NCI-H82 (cell line): ENCODE measurements at regions not wholly inside any gene's neighbourhood (a gene's known extent, or its start where the extent isn't known, plus 50 kb on each side); places are given as distances from the start of the nearest gene placed in this dataset.
A peak's percentile ranks its signal among the peaks of the same experiment; 100 is the strongest.
"Not testable (repeated sequence)": the region's sequence is repeated elsewhere in the genome, so short reads cannot be mapped to it uniquely, and the experiment has no call there.

Experiments used
- DNase-seq: peaks from one replicate; lab custom pipeline; 2025; lab: John Stamatoyannopoulos, UW

DNA sequence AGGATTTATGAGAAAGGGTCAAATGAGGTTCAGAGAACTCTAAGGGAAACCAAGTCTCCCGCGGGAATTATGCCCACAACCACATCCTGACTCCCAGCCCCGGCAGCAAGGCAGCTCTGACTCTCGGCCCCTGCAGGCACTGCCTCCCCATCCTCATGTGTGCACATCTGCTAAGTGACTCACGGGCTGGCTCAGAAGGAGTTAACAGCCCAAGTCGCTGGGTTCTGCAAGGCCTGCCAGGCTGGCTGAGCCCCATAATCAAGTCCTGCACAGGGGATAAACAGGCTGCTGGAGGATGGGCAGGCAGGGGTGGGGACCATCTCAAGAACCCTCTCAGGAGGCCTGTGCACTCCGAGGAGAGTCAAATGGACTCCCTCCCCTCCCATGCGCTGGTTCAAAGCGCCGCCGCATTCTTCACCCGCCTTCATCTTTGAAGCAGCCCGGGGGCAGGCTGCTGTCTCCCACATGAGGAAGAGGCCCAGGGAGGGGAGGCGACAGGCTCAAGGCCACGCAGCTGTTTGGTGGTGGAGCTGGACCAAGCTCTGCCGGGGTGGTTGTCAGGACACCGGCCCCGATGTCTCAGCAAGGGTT lies 344.3 kb downstream of the MATN1 start:
- DNase-seq, result peak; percentile 19

DNA sequence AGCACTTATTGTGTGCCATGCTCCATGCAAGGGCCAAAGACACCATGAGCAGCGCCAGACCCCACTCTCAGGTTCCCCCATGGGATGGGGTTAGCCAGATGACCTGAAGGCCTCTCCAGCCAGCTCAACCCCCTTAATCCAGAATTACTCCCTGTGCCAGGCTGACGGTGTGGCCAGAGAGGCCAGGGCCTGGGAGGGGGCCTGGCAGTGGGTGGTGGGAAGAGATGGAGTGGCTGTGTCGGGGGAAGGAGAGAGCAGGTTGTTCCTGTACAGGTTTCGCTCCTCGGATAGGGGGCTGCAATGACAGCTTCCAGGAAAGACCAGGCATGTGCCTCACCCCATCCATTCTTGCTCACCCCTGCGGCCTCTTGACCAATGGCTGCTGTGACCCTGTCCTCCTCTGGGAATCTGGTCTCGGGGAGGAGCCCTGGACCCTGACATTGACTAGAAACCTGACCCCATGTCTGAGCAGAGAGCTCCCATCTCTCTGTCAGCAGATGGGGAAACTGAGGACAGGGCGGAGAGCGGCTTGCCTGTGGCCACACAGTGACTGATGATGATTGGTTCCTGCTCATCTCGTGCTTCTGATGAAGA lies 345.3 kb downstream of the MATN1 start:
- no peak for DNase-seq

DNA sequence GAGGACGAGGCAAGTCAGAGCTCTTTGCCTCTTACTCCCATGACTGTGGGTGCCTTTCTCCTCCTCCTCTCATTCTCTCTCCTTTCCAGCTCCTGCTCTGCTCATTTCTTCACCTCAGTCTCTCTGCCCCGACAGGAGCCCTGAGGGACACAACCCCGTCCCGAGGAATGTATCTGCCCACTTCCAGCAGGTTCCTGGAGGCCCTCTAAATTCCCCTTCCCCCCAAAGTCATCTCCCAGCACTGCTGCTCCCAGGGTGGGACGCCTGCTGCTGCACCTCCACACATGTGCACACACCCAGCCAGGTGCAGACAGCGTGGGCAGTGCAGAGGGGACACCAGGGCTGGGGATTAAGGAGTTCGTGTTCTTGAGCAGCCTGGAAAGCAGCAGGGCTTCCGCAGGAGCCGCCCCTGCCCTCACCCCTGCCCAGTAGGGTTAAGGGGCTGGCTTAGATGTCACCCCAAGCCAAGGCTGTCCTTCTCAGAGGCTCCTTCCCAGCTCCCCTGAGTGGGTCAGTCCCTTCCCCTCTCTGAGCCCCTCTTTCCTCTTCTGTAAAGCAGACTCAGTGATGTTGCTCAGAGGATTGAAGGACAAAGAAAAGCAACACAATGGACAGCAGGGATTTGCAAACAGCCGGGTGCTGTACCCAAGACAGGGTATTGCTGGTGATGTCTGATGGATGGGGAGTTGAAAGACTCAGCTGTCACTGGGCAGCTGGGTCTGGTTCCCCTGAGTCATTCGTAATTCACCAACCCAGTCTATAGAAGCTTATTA lies 346.0 kb downstream of the MATN1 start:
- DNase-seq, result peak; percentile 25

DNA sequence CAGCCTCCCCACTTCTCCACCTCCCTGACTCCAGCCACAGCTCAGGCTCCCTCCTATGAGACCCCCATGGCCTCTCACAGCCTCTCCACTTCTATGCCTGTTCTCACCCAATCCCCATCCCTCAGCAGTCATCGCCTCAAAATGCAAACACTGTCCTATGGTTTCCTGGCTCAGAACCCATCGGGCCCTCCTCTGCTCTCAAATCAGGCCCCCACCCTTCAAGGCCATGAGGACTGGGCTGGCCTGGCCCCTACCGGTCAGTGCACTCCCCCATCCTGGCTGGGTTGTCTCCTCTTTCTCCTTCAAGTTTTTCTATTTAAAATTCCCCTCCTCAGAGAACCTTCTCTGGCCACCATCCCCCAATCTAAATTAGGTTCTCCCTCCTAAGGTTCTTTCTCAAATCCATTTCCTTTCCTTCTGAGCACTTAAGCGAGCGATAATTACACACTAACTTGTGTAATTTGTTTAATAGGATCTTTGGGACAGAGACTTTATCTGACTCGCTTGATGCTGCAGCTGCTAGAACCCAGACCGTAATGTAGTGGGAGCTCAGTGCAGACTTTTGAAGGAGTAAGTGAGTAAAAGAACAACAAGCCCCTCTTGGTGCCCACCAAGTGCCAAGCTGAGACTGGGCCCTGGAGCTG lies 347.2 kb downstream of the MATN1 start:
- DNase-seq, result peak; percentile 51

DNA sequence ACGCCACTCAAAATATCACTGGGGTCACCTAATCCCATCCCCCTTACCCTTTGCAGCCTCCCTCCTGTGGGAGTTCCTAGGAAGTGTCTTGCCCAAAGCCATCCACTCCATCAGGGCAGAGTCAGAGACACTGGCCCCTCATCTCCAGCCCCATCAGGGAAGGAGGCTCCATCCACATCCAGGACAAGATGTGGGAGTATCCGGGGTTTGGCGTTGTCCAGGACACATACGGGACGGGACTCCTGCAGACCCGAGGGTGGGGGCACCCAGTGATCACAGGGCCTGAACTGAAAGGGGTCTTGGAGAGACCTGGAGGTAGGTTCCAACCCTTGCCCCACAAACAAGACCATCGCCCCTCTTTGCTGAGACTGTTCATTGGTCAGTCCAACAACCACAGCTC lies 348.2 kb downstream of the MATN1 start:
- DNase-seq, result no peak

DNA sequence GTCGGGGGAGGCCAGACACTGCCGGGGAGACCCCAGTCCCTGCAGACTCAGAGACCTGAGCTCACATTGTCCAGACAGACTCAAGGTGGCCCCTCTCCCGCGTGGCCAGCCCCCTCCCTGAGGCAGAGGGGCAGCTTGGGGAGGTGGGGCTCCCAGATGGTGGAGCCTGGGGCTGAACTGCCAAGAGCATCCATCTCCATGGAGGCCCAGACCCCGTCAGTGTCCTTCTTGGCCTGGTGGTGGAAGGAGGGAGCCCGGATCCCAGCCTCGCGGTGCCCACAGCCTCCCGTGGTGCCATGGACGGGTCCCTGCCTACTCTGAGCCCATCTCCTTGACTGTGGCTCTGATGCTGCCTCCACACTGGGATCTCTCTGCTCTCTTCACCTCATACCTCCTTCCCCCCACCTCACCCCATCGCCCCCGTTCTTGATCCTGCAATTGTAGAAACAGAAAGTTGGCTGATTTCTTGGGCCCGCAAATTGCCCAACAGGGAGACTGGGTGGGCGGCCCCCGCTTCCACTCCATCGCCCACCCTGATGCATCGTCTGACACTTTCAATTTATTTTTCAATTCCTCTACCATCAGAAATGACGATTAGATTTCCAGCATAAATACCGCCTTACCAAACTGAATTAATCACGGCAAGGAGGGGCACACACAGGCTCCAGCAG lies 348.9 kb downstream of the MATN1 start:
- no peak for DNase-seq

DNA sequence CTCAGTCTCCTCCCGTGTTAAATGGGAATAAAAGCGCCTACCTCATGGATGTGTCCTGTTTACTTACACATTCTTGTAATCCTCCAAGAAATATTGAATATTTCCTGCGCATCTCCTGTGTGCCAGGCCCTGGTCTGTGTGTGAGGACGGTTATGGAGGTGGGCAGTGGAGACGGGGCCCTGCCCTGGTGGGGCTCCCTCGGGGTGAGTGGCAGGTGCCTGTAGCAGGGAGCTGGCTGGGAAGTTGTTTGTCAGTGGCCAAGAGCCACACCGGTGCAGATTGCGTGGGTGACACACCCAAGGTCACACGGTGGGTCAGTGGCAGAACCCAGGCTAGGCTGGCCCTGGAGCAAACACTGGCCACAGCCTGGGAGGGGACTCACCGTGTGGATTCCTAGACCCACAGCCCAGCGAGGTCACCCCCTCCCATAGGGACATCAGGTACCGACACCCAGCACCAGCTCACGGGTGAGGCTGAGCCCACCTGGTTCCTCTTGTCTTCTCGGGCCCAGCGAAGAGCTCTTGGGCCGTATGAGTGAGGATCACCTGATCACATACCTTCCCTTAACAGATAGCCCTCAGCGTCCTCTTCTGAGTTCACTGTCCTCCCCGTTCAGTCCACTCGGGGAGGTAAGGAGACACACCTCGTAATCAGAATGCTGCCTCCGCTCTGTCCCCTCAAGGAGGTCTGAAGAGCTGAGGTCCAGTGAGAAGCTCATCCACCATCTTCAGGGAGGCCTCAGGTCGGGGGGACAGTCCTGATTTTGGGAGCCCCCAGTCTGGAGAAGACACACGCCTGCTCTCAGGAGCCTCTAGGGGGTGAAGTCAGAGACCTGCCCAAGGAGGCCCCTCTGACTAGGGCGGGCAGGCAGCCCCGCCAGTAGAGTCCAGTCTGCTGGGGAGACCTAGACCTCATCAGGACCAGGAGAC lies 349.6 kb downstream of the MATN1 start:
- DNase-seq, result no peak

DNA sequence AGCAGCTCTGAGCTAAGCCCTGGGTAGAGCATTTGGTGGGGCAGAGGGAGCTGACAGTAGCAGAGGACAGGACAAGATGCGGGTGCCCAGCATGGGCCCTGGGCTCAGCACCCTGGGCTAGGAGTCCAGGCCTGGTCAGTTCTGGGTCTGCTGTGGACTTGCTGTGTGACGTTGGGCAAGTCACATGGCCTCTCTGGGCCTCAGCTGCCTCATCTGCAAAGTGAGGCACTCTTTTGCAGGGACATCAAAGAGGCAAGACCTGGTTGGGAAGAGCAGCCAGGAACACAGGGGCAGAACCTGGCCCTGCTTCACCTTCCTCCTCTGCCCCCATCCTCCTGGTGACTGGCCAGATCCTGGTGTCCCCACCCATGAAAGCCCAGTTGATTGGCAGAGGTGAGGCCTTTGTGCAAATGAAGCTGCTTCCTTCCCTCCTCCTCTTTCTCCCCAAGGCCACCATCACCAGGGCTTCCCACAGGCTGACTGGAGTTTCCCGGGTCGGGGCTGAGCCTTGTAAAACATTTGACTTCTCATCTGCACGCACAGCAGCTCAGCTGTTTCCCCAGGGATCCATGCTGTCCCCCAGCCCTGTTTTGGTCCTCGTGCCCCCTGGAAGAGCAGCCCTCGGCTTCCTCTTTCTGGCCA lies 350.5 kb downstream of the MATN1 start:
- peak; percentile 47 for DNase-seq

DNA sequence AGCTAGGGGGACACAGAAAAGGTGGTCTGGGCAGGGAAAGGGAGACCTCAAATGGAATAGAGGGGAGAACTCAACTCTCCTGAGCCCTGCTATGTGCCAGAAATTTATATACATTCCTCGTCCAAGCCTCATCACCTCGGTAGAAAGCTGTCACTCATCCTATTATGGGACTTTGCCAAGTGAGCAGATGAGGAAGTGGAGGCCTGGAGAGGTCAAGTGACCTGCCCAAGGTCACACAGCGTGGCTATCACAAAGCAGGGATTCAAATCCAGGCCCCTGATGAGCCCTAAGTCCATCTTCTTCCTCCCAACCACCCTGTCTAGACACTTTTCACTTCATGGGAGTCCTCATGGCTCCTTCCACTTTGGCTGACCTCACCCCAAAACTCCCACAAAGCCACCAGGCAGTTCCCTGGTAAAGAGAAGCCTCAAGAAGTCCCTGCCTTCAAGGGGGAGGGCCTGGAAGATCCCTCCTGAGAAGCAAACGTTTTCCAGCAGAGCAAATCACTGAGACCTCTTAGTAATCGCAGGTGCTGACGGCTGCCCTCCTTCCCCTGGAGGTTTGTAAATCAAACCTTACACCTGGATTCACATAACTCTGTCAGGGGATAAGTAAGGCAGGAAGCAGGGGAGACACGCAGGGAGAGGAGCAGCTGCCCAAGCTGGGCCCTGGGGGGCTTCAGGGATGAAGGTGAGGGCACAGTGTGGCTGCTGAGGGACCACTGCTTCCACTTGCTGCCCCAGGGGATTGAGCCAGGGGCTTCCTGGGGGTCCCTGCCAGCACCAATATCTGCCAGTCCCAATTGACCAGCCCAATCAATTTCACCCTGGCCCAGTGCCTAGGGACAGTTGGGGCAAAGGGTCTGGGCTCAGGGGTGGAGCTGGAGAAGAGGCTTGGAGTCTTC lies 351.2 kb downstream of the MATN1 start:
- no peak for DNase-seq

DNA sequence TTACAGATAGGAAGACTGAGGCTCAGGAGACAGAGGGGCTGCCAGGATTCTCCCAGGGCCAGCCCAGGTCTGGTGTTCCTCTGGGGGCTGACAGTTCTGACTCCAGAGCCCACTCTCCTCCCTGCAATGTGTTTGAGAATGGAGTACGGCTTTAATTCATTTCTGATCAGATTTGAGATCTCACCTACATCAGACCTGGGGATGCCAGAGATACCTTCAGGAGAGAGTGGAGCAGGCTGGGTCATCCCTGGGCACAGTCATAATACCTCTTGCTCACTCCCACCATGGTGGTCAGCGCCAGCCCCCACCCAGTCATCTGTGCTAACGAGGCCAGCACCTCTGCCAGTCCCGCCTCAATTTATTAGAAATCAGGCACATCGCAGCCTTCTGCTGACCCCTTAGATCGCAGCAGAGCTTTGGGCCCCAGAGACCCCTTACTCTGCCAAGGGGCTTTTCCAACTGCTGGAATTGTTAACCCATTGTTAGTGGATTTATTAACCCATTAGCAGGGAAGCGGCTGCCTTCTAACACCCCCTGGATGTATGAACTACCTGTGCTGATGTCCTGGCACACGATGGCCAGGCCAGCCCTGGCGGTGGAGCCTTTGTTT lies 352.1 kb downstream of the MATN1 start:
- no peak for DNase-seq

DNA sequence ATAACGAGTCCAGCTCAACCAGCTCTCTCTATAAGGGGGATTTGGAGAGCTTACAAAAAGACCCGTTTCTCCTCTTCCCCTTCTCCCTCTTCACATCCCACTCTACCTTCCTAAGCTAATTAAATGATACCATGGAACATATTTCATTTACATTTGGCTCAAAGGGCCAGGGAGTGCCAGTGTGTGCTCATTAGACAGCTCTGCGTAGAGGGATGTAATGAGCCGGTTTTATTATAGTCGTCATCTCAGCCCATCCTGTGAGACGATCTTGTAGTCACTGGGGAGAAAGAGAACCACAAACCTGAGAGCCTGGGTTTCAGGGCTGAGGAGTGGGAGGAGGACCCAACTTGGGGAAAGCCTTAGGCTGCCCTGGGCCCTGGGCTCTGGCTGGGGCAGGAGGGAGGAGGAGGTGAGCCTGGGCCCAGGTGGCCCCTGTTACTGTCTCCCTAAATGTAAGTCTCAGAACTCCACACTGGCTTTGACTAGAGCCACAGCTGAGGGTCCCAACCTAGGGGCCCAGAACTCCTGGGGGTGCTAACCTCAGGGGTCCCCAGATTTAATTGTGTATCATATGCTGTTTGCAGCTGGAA lies 354.6 kb downstream of the MATN1 start:
- no peak for DNase-seq

DNA sequence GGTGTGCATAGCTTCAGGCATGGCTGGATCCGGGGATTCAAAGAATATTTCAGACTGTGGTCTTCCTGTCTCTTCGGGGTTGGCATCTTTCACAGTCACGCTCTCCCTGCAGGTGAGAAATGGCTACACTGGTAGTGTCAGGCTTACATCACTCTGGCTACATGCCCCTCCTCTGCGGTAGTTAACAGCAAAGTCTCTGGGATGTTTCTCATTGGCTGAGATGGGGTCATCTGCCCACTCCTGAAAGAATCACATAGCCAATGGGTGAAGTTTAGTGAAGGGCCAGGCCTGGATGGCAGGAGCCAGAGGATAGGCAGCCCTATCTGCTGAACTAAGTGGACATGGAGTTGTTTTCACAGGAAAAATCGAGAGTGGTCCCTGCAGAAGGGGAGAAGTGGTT lies 356.5 kb downstream of the MATN1 start:
- DNase-seq, result peak; percentile 34

DNA sequence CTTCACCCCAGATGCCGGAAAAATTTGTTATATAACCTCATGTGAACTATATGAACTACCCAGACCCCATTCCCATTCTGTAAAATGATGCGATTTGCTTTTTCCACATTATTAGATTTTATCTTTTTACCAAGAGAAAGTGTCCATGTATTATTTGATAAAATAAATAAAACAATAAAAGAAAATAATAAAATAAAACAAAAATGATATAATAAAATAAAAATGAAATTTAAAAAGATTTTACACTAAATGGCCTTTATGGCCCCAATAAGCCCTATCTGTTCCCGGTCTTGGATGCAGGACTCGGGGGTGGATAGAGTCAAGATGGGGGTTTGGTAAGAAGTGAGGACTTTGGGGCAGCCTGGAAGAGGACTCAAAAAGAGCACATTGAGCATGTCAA lies 357.2 kb downstream of the MATN1 start:
- no peak for DNase-seq

DNA sequence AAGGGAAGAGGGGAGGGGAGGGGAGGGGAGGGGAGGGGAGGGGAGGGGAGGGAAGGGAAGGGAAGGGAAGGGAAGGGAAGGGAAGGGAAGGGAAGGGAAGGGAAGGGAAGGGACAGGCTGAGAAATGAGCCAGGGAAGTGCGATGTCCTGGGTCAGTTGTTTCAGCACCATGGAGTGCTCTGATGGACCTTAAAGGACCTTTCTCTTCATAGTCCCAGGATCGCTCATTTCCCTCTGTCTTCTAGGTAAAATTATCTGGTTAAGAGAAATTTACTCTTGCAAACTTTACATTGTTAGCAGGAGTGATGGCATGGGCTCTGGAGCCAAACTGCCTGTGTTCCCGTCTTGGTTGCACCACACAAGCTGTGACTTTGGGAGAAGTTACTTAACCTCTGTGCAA lies 357.8 kb downstream of the MATN1 start:
- no peak for DNase-seq

DNA sequence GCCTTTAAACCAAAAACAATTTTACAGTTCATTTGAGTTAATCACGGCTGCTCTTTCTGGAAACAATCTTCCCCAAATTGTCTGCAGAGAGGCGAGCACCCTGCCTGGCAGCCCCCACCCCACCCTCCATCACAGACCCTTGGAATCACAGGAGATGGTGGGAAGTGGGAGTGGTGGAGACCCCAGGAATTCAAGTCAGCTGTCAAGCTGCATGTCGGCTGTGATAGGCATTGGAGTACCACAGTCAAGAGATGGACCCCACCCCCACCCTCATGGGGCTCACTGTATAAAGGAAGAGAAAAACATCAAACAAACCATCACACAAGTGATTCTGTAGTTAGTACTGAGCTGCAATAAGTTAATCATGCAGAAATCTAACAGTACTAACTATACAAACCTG lies 360.4 kb downstream of the MATN1 start:
- no peak for DNase-seq

DNA sequence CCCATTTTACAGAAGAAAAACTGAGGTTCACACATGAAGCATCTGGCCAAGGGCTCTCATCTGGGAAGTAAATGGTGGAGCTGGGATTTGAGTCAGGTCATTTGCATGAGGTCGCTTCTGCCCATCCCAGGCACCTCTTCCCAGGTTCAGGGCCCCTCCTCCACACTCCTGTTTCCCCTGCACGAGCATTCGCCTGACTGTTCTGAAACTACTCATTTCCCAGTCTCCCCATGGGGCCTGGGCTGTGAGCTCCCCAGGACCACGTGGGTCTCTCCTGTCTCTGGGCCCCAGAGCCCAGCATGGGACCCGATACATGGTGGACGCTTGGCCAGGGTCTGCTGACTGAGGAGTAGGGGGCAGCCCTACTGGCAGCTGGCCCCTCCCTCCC lies 360.8 kb downstream of the MATN1 start:
- no peak for DNase-seq

DNA sequence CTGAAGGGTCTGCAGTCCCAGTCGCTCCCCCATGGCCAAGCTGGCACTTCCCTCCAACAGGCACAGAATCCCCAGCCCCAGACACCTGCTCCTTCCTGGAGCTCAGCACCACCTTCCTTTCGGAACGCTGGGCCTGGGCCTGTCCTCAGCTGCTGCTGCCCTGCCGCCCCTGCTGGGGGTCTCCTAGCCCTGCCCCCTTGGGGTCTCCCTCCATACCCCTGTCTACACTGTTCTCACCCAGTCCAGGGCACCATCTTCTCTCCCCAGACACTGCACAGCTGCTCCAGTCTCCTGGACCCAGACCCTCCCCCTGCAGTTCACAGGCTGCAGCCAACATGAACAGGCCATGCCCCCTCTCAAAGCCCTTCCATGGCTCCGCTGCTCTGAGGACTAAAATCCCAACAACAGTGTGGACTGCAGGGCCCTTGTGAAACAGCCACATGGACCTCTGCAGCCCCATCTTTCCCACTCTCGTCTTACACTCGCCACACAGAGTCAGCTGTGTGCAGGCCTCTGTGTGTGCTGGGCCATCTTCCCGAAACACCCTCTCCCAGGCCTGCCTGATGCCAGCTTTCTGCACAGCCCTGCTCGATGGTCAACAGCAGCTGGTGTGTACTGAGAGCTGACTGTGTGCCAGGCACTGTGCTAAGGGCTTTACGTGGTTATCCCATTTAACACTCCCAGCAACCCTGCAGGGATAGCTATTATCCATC lies 361.3 kb downstream of the MATN1 start:
- not testable (repeated sequence) for DNase-seq

DNA sequence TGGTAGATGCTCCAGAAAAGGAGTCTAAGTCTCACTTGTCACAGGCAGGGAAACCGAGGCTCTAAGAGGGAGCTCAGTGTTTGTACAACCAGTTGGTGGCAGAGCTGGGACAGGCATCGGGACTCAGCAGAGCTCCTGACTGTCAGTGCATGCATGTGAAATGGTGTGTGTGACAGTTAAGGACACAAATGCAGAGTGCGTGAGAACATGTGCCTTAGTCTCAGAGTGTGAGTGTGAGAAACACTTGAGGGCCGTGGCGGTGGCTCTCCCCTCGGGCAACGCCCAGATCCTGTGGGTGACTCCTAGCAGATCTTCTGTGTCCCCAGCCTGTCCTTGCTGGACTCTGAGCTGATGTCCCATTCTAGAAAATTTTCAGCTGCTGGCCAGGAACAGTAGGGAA lies 362.6 kb downstream of the MATN1 start:
- DNase-seq, result no peak
